HCT116 (cell line): ENCODE measurements at regions not wholly inside any gene's neighbourhood (a gene's known extent, or its start where the extent isn't known, plus 50 kb on each side); places are given as distances from the start of the nearest gene placed in this dataset.

Source experiments
- CTCF ChIP-seq, 3 experiments: fragments of 200-600 bp in 1 of 3; sonication (generic) in 1 of 3; IDR thresholded peaks in 2 of 3; conservative IDR thresholded peaks in 1 of 3; 2 replicates each; pipeline ENCODE4 v1.5.1; 2012 to 2017; ENCODE audit warnings: low read depth in 2 of 3, low read length in 2 of 3, antibody characterized with exemption in 1 of 3, borderline replicate concordance in 1 of 3, control low read depth in 1 of 3, mild to moderate bottlenecking in 1 of 3, mixed read lengths in 1 of 3, mixed run types in 1 of 3, moderate library complexity in 1 of 3; ENCODE audit not compliant: insufficient read depth in 1 of 3
- EZH2 ChIP-seq: fragments of 200-600 bp; sonication (generic); IDR thresholded peaks from 2 replicates; pipeline ENCODE4 v1.6.1; 2017; ENCODE audit warnings: antibody characterized with exemption, mixed run types
- POLR2AphosphoS5 ChIP-seq: IDR thresholded peaks from 2 replicates; pipeline ENCODE4 v1.6.1; 2011; ENCODE audit warnings: mild to moderate bottlenecking, low read depth, low read length, moderate library complexity
- REST ChIP-seq: IDR thresholded peaks from 2 replicates; pipeline ENCODE4 v1.6.1; 2012; ENCODE audit warnings: low read depth

GRCh38 chr12:87074781-87075180 lies 818.6 kb upstream of the MGAT4C start:
- TF ChIP-seq EZH2 (no peak), REST (no peak), CTCF (IDR thresholded peaks at IDR 0.05 in 2 of 3, conservative IDR thresholded peaks at IDR 0.05 in 1 of 3; ENCODE audit: borderline replicate concordance in 1 of 3, insufficient read depth in 1 of 3, low read depth in 2 of 3, low read length in 2 of 3) (no peak), POLR2AphosphoS5 (no peak)
